Testis (tissue), 2 donors: ENCODE measurements at regions not wholly inside any gene's neighbourhood (a gene's known extent, or its start where the extent isn't known, plus 50 kb on each side); places are given as distances from the start of the nearest gene placed in this dataset.

Experiments used
- DNase-seq: peaks from one replicate; pipeline ENCODE4 v3.0.0-alpha.2; 2019
- H3K27ac ChIP-seq, 2 donors: fragments of 200-600 bp; sonication (generic); one replicate each; pipeline ENCODE4 v1.5.1; 2019
- H3K27me3 ChIP-seq: fragments of 200-600 bp; sonication (generic); one replicate; pipeline ENCODE4 v1.5.1; 2019
- H3K36me3 ChIP-seq: fragments of 200-600 bp; sonication (generic); one replicate; pipeline ENCODE4 v1.5.1; 2017; ENCODE audit warnings: low read depth; ENCODE audit errors: missing control alignments
- H3K4me1 ChIP-seq: fragments of 200-600 bp; sonication (generic); one replicate; pipeline ENCODE4 v1.5.1; 2019
- H3K4me3 ChIP-seq, 2 donors: fragments of 200-600 bp; sonication (generic); one replicate each; pipeline ENCODE4 v1.5.1; 2017 to 2019
- H3K9me3 ChIP-seq: fragments of 200-600 bp; sonication (generic); one replicate; pipeline ENCODE4 v1.5.1; 2017
- CTCF ChIP-seq, 3 experiments: fragments of 450-650 bp in 2 of 3; fragments of 200-600 bp in 1 of 3; sonication (generic) in 1 of 3; IDR thresholded peaks; one replicate each; pipeline ENCODE4 v1.5.1; 2016 to 2019; ENCODE audit warnings: antibody characterized with exemption in 3 of 3, mild to moderate bottlenecking in 2 of 3, moderate library complexity in 1 of 3
- POLR2A ChIP-seq: fragments of 450-650 bp; IDR thresholded peaks from one replicate; pipeline ENCODE4 v1.6.1; 2017; ENCODE audit warnings: antibody characterized with exemption, mild to moderate bottlenecking, moderate library complexity
- WGBS, 2 donors: methylation state at CpG; one replicate each; pipeline ENCODE4 v1.1.5; 2018; 5-methylcytosine and 5-hydroxymethylcytosine counted together
- intact Hi-C: fragments of 100-400 bp; cut with DNase I; formaldehyde crosslinking; loops from one replicate; pipeline ENCODE4 v1.15.1; 2023; ENCODE audit warnings: low total_unique reads

- WGBS, 2 donors, result 80 to 81% methylated on average over 7 of the region's 7 CpGs
- TF ChIP-seq POLR2A (no peak), CTCF (IDR thresholded peaks at IDR 0.05) (no peak)
- H3K4me1 ChIP-seq, result peaks cover 28% of the 10 kb centered on the region
- H3K27me3 ChIP-seq, result no peaks in the 10 kb centered on the region
- DNase-seq, result no peak
- no peaks in the 10 kb centered on the region for H3K9me3 ChIP-seq
- no peak overlapping the region for H3K27ac ChIP-seq
- no peak overlapping the region for H3K4me3 ChIP-seq
- no peaks in the 10 kb centered on the region for H3K36me3 ChIP-seq
- intact Hi-C loops, result no loop called here
Observed at GRCh38 chr10:10647331-10647730, 370.3 kb upstream of the CELF2 start.

- intact Hi-C loops, result no loop called here
- no peak for DNase-seq
- Histone ChIP-seq H3K27me3 (no peaks in the 10 kb centered on the region), H3K4me3 (no peak overlapping the region), H3K4me1 (peaks cover 7% of the 10 kb centered on the region), H3K36me3 (no peaks in the 10 kb centered on the region), H3K9me3 (no peaks in the 10 kb centered on the region), H3K27ac (no peak overlapping the region)
- no peak for TF ChIP-seq CTCF (IDR thresholded peaks at IDR 0.05)
- no peak for TF ChIP-seq POLR2A
- 92 to 96% methylated on average over 6 of the region's 6 CpGs for WGBS, 2 donors
Observed at GRCh38 chr10:10657139-10657760, 360.4 kb upstream of the CELF2 start.

- DNase-seq, result no peak
- Histone ChIP-seq H3K36me3 (no peaks in the 10 kb centered on the region), H3K4me1 (peaks cover 7% of the 10 kb centered on the region), H3K27ac (no peak overlapping the region), H3K4me3 (no peak overlapping the region), H3K9me3 (no peaks in the 10 kb centered on the region), H3K27me3 (no peaks in the 10 kb centered on the region)
- TF ChIP-seq CTCF (IDR thresholded peaks at IDR 0.05), result no peak
- no peak for TF ChIP-seq POLR2A
- intact Hi-C loops, result no loop called here
Observed at GRCh38 chr10:10658172-10658785, 359.4 kb upstream of the CELF2 start.

GRCh38 chr10:10660054-10660453 lies 357.6 kb upstream of the CELF2 start:
- no peak for DNase-seq
- H3K9me3 ChIP-seq, result no peaks in the 10 kb centered on the region
- H3K27me3 ChIP-seq, result no peaks in the 10 kb centered on the region
- H3K36me3 ChIP-seq, result no peaks in the 10 kb centered on the region
- H3K27ac ChIP-seq, result no peak overlapping the region
- peaks cover 7% of the 10 kb centered on the region for H3K4me1 ChIP-seq
- WGBS, 2 donors, result 96% methylated on average over 1 of the region's 1 CpG
- intact Hi-C loops, result no loop called here
- TF ChIP-seq CTCF (IDR thresholded peaks at IDR 0.05), result no peak
- no peak for TF ChIP-seq POLR2A
- no peak overlapping the region for H3K4me3 ChIP-seq

- DNase-seq, result no peak
Observed at GRCh38 chr10:10661176-10661575, 356.5 kb upstream of the CELF2 start.

More at GRCh38 chr10:10661176-10661575, 356.5 kb upstream of the CELF2 start:
- Histone ChIP-seq H3K4me1 (peaks cover 7% of the 10 kb centered on the region), H3K27me3 (no peaks in the 10 kb centered on the region), H3K27ac (no peak overlapping the region), H3K9me3 (no peaks in the 10 kb centered on the region), H3K36me3 (no peaks in the 10 kb centered on the region), H3K4me3 (no peak overlapping the region)
- 63 to 90% methylated on average over 4 of the region's 4 CpGs for WGBS, 2 donors
- intact Hi-C loops, result no loop called here
- TF ChIP-seq CTCF (IDR thresholded peaks at IDR 0.05), result no peak
